Neural cell (in vitro differentiated cells): ENCODE measurements at regions not wholly inside any gene's neighbourhood (a gene's known extent, or its start where the extent isn't known, plus 50 kb on each side); places are given as distances from the start of the nearest gene placed in this dataset.

Experiments used
- CTCF ChIP-seq: fragments of 450-650 bp; IDR thresholded peaks from 2 replicates; pipeline ENCODE4 v1.5.1; 2014; ENCODE audit warnings: antibody characterized with exemption, mild to moderate bottlenecking, moderate library complexity; ENCODE audit not compliant: poor library complexity, severe bottlenecking
- MXI1 ChIP-seq: fragments of 450-650 bp; conservative IDR thresholded peaks from 2 replicates; pipeline ENCODE4 v1.6.1; 2014; ENCODE audit warnings: antibody characterized with exemption, mild to moderate bottlenecking; ENCODE audit not compliant: poor library complexity, severe bottlenecking
- REST ChIP-seq: IDR thresholded peaks from 2 replicates; pipeline ENCODE4 v1.6.1; 2012; ENCODE audit warnings: borderline replicate concordance
- SMC3 ChIP-seq: fragments of 450-650 bp; conservative IDR thresholded peaks from 2 replicates; pipeline ENCODE4 v1.6.1; 2014; ENCODE audit warnings: antibody characterized with exemption, mild to moderate bottlenecking, moderate library complexity; ENCODE audit not compliant: poor library complexity
- TAF1 ChIP-seq: IDR thresholded peaks from 2 replicates; pipeline ENCODE4 v1.6.1; 2012; ENCODE audit warnings: low read depth

GRCh38 chr7:50229964-50230363 is 74.6 kb upstream of the IKZF1 start:
- TF ChIP-seq REST = no peak
- TF ChIP-seq CTCF = peak; percentile 39
- no peak for TF ChIP-seq MXI1
- TF ChIP-seq TAF1 = no peak
- TF ChIP-seq SMC3 = no peak
